ENCODE measurements at regions not wholly inside any gene's neighbourhood (a gene's known extent, or its start where the extent isn't known, plus 50 kb on each side); places are given as distances from the start of the nearest gene placed in this dataset.
"Not testable (repeated sequence)": the region's sequence is repeated elsewhere in the genome, so short reads cannot be mapped to it uniquely, and the experiment has no call there.

DNA sequence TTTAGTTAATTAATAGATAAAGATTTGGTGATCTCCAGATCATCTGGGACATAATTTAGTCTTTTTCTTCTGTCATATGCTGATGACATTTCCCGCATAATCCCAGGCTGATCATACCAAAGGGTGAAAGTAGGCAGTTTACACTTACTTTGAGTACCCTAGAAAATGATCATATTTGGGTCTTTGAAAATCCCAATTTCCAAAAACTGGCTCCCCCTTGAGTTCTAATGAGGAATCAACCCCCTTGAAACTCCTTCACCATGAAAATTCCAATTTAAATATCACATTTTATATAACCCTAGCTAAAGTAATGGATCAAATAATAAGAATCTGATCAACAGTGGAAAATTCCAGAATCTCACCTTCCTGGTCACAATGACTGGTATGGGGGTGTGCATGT lies 223.4 kb downstream of the NAF1 start:
- DNase-seq: no peak

DNA sequence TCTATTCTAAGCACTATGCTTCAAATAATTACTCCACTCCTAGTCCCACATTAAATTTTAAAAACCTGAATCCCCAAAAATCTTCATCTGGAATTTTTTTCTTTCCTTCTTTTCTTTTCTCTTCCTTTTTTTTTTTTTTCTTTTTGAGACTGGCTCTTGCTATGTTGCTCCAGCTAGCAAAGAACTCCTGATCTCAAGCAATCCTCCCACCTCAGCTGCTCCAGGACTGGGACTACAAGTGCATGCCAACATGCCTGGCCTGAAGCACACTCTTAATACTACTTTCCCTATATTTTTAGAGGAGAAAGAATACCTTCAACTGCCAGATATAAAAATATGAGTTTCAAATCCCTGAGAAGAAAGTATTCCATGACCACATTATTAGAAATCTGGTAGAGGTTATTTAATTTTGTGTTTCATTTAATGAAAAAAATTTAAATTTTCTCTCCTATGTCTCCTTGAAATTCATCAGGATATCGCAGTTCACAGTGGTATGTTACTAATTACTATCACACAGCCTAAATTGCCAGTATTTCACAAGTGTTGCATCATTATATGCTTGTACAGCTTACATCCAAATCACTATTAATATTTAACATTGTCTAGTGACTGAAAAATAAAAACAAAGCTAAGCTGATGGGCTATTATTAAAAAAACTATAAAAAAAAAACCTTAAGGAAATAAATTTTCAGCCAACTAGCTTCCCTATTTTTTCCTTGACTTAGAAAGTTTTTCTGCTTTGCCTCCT lies 227.8 kb downstream of the NAF1 start:
- no peak for DNase-seq

DNA sequence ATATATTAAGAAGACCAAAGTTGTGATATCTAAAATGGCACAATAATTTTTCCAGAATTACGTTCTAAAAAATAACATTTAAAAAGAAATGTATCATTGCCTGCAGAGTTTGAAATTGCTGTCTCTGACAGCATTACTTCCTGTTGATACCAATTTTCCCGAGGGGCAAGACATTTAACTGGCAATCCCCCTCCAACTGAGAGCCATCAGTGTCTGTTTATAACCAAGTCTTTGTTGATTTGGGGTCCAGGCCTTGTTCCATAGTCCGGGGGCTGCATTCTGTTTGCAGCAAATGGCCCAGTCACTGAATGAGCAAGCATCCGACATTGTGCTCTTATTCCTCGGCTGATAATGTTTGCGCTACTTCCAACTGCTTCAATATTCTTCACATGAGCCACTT lies 231.5 kb downstream of the NAF1 start:
- no peak for DNase-seq

DNA sequence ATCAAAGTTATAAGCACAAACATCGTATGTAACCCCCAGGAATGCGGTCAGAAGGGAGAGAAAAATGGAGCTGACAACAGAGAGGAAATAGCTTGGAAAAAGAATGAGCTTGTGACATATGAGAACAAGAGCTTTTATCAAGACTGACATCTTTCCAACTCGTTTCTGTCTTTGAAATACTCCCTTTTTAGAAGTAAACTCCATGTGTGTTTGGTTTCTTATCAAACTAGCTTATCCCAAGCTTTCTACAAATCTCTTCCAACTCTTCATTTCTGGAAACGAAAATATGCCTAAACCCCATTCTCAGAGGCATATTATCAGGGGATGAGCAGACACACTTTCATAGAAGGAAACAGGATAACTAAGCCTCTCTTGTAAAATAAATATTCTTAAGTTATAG lies 235.4 kb downstream of the NAF1 start:
- DNase-seq: no peak

DNA sequence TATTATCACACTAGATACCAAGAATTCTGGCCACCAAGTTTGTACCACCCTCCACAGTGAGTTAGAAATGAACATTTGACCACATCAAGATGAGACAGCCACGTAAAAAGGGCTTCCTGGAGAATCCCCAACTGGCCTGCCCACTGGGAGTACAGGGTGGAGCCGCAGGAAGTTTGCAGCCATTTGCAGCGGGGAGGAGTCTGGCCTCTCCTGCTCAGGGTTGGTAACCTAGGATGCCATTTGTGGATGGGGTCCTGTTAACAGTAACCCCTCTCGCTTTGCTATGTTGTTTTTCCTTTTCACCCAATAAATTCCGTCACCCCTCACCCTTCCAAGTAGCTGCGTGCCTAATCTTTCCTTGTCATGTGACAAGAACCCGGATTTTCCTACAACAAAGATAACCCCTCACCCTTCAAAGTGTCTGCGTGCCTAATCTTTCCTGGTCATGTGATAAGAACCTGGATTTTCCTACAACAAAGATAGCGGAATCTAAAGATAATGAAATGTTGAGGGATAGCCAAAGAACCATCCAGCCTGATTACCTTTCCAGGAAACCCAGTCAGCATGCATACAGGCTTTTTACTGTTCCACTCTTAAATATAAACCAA lies 245.4 kb downstream of the NAF1 start:
- DNase-seq: no peak

DNA sequence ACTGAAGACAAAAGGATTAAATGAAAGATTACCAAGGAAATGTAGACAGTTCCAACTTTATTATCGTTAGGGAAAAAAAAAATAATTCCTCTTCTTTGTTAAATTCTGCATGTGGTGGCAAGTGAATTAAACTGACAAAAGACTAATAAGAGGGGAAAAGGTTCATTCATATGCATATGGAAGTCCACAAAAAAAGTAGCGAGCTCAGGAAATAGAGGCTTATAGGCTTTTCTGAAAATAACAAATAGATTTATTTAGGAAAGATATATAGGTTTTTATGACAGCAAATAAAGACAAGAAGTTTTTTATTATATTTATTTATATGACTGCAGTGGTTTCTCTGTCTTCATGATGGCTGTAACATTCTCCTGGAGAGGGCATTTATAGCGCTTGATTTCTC lies 246.0 kb downstream of the NAF1 start:
- DNase-seq: no peak

DNA sequence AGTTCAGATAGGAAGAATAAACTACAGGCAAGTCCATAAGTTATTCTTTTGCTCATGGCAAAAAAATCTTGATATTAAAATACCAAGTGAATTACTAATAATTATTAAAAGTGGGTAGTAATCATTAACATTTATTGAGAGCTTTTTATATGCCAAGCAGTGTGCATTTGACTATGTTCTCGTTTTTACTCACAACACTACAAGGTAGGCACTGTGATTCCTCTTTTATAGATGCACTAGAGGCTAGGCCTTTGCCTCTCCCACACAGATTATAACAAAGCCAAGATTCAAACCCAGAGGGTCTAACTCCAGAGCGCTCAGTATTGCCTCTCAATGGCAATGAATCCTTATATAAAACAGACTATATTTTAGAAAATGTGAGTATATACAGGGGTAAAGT lies 254.2 kb downstream of the NAF1 start:
- no peak for DNase-seq

DNA sequence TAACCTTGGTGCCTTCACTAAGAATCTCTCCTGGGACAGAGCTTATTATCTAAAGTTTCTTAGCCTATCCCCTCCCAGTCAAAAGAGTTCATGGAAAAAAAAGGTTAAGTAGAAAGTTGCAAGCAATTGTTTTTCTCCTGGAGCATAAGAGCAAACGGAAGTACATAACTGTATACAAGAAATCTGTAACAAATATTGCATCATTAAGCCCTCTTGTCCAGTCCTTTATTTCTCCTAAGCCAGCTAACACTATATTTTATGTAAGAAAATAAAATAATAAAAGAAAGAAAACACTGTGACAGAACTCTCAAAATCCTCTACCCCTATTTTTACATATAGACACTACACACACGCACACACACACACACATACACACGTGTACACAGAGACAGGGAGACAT lies 255.3 kb downstream of the NAF1 start:
- no peak for DNase-seq

DNA sequence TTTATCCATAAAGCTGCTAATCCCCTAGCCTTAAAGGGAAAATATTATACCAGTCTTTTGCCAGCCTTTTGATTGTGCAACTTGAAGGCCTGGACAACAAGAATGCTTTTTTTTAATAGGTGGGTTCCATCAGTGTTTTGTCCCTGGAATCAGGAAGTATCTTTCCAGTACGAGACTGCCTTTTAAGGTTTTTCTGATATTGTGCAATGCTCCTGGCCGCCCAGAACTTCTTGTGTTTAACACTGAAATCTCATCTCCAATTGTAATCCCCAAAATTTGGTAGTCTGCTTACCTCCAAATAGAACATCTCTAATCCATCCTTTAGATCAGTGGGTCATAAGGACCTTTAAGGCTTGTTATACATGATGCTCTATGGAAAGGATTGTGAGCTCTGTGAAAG lies 256.7 kb downstream of the NAF1 start:
- DNase-seq: no peak

DNA sequence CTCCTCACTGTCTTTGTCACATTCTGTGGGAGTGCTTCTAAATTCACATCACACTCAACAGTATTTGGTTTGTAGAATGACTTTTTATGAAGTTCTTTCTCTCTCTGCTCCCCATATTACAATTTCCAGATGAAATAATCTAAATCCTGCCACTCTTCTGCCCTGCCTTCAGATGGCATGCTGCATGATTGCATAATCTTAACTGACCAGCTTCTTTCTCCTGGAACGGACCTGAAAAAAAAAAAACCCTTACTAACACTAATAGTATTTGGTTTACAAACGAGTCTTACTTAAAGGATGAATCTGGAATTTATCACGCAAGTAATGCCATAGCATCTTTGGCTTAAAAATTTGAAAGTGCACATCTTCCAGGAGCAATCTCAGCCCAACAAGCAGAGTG lies 272.3 kb downstream of the NAF1 start:
- no peak for DNase-seq

DNA sequence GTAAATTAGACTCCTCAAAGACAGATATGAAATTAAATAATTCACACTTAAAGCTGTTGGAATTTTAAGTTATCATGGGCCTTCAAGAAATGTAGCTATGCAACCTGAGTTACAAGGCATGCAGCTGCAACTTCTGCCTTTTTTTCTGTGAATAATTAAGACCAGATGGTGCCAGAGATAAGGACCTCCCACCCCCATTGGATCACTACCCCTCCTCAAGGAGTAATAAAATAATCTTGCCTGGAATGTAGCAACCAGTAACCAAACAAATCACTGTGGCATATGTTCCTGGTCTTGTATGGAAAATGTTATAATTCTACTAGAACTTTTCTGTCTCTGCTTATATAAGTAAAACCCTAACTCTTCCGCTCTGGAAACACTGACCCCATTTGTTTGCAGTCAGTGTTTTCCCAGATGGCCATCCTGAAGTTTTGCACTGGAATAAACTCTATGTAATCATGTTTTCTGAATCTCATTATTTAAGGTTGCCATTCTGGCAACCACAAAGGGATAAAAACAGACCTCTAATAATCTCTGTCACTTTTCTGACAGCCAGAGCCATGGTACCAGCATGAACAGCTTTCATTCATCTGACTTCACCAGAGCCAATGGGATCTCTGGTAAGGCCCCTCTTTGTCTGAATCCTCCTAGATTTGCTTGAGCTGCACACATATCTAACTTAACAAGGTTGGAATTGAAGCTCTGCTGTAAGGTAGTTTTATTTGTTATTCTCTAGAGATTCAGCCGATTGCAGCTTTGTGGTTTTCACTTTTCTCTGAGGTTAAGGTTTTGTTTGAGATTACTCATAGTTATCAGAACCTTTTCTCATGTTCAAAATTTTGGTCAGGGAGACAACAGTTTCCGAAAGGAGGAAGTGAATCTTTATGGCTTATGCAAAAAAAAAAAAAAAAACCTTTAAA lies 274.6 kb downstream of the NAF1 start:
- DNase-seq: peak; percentile 41

DNA sequence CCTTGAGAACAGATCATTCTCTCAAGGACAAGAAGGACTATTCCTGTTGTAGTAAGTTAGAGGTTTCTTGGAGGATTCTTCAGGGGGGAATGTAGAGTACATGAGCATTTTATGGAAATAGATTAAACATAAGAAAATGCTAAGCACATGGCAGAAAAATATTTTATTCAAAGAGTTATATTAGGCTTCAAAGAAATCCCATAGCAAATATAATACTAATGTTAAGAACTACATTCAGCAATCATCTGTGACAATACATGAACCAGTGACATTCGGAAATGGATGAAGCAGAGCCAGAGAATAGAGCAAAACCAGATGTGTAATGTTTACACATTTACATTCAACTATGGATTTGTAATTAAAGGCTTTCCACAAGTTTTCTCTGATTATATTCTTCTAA lies 288.6 kb downstream of the NAF1 start:
- peak; percentile 56 for DNase-seq

DNA sequence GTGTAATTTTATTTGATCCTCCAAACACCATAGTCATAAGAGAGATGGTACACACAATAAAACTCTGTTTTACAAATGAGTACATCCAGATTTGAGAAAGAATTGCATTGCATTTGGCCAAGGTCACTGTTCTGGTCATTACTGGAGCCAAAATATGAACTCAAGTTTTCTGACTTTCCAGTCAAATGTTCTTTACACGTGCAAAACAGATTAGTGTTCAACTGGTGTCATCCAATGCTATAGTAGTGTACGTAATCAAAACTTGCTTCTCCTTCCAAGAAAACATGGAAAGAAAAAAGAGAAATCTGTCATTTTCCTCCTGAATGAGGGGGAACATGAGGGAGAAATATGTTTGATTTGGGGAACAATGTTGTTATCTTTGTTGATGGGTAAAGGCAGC lies 291.9 kb downstream of the NAF1 start:
- peak; percentile 81 for DNase-seq

DNA sequence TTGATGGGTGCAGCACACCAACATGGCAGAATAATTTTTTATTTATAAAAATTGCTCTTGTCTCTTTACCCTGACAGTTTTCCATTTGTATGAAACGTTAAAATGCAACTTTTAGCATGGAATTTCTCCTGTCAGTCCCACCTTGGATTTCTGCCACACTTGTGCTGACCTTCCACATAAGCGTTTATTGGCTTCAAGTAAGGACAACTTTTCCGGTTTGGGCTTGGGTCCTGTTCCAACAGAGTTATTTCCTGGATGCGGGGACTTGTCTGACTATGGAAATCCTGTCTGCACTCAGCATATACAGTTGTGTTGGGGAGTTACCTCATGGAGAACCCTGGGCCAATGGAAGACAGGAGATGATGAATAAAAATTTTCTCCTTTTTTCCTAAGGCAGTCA lies 294.7 kb downstream of the NAF1 start:
- DNase-seq: peak; percentile 80

DNA sequence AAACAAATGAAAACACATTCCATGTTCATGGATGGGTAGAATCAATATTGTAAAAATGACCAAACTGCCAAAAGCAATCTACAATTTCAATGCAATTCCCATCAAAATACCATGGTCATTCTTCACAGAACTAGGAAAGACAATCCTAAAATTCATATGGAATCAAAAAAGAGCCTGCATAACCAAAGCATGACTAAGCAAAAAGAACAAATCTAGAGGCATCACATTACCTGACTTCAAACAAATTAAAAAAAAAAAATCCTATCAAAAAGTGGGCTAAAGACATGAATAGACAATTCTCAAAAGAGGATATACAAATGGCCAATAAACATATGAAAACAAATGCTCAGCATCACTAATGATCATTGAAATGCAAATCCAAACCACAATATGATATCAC lies 297.5 kb downstream of the NAF1 start:
- no peak for DNase-seq

DNA sequence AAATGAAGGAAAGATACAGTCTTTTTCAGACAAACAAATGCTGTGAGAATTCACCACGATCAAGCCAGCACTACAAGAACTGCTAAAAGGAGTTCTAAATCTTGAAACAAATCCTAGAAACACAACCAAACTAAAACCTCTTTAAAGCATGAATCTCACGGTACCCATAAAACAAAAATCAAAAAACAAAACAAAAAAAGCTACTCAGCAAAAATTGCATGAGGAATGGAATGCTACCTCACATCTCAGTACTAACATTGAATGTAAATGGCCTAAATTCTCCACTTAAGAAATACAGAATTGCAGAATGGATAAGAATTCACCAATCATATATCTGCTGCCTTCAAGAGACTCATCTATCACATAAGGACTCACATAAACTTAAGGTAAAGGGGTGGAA lies 300.1 kb downstream of the NAF1 start:
- DNase-seq: no peak

DNA sequence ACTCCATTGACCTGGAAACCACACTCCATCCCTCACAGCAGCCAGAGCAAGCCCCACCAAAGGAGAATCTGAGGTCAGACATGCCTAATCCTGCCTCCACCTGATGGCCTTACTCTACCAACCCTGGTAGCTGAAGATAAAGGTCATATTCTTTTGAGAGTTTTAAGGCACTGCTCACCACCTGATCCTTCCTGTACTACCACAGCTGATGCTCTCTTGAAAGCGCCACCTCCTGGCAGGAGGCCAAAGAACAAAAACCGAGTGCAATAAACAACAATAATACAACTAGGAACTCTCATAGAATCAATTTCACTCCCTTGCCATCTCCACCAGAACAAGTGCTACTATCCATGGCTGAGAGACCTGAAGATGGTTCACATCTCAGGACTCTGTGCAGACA lies 301.6 kb downstream of the NAF1 start:
- no peak for DNase-seq

DNA sequence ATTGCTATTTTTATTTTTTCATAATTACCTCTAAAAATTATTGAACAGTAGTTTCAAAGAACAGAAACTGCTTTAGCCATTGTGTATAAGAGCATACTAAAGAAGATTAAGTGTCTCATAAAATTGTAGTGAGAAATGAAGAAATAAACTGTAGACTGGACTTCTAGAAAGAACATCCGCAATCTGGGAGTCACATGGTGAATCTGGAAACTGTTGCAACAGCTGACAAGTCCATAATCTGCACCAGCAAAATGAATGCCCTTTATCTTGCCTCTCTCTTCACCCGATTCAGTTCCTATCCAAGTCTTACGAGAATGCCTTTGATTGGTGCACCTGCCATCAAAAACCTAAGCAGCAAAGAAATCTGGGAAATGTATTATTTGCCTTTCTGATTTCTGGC lies 312.9 kb downstream of the NAF1 start:
- no peak for DNase-seq

DNA sequence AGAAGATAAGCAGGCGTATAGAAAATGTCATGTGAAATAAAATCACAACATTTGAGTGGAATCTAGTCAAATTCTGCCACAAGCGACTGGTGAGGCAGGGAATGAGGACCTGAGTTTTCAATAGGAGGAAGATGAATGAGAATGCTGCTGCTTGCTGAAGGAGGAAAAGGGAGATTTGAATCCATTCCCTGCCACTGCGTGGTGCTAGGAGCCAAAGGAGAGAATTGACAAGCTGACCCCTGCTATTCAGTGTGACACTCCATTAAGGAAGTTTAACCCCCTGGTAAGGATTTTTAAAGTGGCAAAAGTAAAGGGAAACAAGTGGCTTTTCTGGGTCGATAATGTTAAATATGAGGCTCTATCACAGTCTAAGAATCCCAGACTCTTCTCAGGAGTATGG lies 314.0 kb downstream of the NAF1 start:
- no peak for DNase-seq

DNA sequence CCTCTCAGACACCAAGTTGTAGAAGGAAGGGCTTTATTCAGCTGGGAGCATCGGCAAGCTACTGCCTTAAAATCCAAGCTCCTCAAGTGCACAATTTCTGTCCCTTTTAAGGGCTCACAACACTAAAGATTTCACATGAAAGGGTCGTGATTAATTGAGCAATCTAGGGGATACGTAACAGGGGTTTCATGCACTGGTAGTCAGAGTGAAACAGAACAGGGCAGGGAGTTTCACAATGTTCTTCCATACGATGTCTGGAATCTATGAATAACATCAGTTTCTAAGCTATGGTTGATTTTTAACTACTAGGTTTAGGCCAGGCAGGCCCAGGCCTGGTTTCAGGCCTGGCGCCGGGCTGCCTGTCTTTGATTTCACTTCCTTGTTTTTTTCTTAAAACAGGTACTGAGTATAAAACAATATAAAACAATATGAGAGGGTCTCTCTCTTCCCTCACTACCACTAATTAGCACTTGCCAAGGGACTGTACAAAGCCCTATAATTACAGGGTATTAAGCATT lies 315.4 kb downstream of the NAF1 start:
- not testable (repeated sequence) for DNase-seq

DNA sequence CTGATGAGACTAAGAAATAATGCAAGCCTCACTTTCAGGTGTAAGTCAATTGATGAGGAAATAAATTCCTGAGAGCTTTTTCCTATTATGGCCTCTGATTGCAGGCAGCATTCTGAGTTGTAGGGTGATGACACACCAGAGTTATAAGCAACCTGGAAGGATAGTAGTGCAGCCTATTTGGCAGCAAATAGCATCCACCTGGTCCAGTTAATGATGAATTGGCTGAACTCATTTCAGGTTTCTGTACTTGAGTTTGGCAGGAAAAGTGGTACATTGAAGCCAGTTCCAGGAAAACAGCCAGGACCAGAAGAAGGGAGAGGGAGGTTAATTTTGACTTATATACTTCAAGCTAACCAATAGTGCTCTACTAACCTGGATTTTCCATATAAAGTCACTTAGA lies 316.8 kb downstream of the NAF1 start:
- peak; percentile 78 for DNase-seq

DNA sequence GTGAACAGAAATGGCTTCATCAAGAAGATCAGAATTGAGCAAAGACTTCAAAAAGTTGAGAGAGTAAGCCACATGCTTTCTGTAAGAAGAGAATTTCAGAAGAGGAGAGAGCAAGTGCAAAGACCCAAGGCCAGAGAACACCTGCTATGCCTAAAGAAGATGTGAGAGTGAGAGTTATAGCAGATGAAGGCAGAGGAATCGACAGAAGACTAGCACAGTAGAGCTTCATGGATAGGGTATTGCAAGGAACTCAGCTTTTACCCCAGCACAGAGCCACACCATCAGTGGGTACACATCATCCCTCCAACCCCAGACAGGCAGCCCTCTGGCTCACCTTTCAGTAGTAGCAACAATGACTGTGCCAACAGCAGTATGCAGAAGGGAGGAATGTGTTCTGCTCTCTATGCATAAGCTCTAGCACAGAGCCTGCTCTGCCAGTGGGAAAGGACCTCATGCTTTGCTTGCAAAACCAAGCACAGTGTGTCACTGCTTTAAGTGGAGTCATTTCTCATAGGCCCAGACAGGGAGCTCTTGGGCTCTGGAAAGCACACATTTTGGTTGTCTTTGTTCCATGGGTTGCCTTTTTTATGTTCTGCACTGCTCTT lies 318.6 kb downstream of the NAF1 start:
- no peak for DNase-seq

DNA sequence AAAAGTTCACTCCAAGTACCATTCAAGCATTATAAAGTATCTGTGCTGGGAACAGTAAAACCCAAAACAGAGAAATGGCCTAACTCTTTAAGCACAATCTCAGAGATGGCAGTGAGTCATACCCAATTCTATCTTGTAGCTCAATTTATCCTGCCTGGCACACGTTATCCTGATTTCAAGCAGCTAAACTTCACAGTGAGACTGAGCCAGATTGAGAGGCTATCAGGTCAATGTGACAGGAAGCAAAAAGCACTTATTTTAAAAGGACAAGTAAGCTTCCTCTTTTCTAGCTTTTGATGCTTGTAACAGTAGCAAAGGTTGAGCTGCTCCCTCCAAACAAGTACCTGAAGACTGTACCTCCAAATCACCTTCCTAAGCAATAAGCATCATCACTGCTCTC lies 324.9 kb downstream of the NAF1 start:
- DNase-seq: no peak

Data from tongue (tissue), 1 donor.